Mesenteric fat pad (tissue), 1 donor: ENCODE measurements at regions not wholly inside any gene's neighbourhood (a gene's known extent, or its start where the extent isn't known, plus 50 kb on each side); places are given as distances from the start of the nearest gene placed in this dataset.
"Not testable (repeated sequence)": the region's sequence is repeated elsewhere in the genome, so short reads cannot be mapped to it uniquely, and the experiment has no call there.

Source experiments
- DNase-seq: peaks from one replicate; pipeline ENCODE4 v3.0.0-alpha.2; 2020; ENCODE audit warnings: low spot score
- donor health status: DM: yes; HTN: yes; CAD: no.

- no peak for DNase-seq
Observed at GRCh38 chr7:52382731-52383130, 652.7 kb upstream of the POM121L12 start.

DNA sequence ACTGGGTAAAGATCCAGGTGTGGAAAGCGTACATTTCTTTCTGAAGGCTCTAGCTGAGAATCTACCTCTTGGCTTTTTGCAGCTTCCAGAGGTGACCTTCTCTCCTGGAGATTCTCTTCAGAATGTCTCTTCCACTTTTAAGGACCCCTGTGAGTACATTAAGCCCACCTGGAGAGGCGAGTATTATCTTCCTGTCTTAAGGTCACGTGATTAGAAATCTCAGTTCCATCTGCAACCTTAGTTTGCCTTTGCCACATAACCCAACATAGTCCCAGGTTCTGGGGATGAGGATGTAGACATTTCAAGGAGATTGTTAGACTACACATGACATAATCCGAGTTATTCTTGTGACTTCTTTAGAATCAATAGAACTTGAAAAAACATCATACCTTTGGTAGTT is 665.5 kb upstream of the POM121L12 start:
- no peak for DNase-seq

- DNase-seq, result no peak
Observed at GRCh38 chr7:52365349-52365748, 670.1 kb upstream of the POM121L12 start.

DNA sequence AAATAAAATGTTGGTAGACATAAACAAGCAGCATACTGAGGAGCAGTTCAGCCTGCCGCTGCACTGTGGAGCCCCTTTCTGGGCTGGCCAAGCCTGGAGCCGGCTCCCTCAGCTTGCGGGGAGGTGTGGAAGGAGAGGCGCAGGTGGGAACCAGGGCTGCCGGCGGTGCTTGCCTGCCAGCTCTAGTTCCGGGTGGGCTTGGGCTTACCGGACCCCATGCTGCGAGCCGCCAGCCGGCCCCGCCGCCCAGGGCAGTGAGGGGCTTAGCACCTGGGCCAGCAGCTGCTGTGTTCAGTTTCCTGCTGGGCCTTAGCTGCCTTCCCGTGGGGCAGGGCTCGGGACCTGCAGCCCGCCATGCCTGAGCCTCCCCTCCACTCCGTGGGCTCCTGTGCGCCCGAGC is 672.9 kb upstream of the POM121L12 start:
- DNase-seq, result no peak

DNA sequence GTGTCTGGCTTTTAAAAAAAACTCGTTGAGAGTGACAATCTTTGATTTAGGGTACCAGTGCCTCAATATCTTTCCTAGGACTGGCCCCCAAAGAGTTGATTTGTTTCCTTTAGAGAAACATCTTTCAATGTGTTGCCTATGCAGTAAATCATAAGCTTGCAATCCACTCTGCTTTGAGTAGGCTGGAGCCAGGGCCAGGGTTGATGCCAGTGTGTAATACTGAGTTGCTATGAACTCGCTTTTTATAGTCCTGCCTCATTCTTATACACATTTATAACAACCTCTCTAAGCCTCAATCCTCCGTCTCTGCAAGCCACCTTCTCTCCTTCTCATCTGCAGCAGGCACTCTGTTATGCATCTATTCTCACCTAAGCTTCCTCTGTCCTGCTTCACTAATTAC is 674.9 kb upstream of the POM121L12 start:
- DNase-seq, result no peak

DNA sequence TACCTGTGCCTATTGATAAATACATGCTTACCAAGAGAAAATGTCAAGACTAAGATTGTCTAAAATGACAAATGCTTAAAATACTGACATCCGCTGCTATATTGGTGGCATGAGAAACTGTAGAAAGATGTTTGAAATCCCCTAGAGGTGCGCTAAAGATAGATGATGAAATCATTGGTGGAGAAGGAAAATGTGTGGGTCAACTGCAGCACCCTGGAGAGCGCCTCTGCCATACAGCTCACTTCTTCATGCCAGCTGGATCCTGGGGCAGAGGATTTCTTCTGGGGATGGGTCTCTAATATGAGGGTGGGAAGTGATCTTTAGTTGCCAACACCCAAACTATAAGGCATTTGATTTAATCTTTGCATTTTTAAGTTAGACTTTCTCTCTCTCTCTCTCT is 680.4 kb upstream of the POM121L12 start:
- DNase-seq, result no peak

GRCh38 chr7:52352013-52352981 is 683.1 kb upstream of the POM121L12 start:
- no peak for DNase-seq

- DNase-seq, result no peak
Observed at GRCh38 chr7:52344015-52344414, 691.4 kb upstream of the POM121L12 start.

DNA sequence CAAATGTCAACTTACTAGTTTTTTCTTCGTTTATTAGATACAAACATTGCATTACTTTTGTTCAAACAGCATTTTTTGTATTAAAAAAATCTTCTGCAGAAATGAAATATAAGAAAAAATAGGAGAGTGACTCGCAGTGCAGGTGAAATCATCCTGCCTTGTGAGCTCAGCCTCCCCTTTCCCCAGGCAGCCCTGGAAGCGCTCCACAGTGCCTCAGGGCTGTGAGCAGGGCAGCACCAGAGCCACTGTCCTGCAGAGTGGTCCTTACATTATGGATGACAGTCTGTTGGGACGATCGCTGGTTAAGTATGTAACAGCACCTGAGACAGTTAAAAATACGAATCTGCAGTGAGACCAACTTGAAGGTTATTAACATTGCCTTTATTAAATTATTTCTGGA is 695.4 kb upstream of the POM121L12 start:
- no peak for DNase-seq

GRCh38 chr7:52328328-52328727 is 707.1 kb upstream of the POM121L12 start:
- DNase-seq, result not testable (repeated sequence)

- DNase-seq, result no peak
Observed at GRCh38 chr7:52325237-52325636, 710.2 kb upstream of the POM121L12 start.

- no peak for DNase-seq
Observed at GRCh38 chr7:52323202-52323746, 712.2 kb upstream of the POM121L12 start.

GRCh38 chr7:52320610-52321009 is 714.8 kb upstream of the POM121L12 start:
- no peak for DNase-seq

GRCh38 chr7:52317921-52318320 is 717.5 kb upstream of the POM121L12 start:
- no peak for DNase-seq

DNA sequence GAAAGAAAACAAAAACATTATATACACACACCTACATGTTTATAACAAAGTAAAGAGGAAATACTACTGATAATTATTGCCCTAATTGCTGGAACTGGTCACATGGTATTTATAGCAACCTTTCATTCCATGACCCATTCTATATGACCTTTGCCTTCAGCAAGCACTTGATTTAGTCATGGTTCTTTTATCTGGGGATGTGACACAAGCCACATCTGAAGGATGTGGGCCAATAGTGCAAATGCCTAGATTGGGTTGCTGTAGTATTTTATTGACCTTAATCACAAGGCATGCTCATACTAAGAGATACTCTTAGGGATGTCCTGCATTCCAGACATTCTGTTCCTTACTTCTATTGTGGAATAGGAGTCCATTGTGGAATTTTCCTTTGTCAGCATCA is 723.5 kb upstream of the POM121L12 start:
- DNase-seq, result no peak

DNA sequence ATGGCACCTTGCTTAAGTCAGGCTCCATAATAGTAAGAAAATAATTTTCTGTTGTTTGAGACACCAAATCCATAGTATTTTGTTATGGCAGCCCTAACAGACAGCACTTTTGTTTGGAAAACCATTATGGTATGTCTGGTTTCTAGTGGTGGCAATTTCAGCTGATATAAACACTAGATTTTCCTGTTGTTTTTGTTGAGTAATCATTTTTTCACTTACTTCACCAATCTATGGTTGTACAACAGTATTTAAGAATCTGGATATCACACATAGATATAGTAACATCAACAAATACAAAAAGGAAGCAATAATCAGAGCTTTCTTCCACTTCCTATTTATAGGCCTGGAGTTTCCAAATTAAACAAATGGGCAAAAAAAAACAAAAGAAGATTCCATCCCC is 725.8 kb upstream of the POM121L12 start:
- no peak for DNase-seq

GRCh38 chr7:52302765-52303520 is 732.5 kb upstream of the POM121L12 start:
- DNase-seq, result no peak

DNA sequence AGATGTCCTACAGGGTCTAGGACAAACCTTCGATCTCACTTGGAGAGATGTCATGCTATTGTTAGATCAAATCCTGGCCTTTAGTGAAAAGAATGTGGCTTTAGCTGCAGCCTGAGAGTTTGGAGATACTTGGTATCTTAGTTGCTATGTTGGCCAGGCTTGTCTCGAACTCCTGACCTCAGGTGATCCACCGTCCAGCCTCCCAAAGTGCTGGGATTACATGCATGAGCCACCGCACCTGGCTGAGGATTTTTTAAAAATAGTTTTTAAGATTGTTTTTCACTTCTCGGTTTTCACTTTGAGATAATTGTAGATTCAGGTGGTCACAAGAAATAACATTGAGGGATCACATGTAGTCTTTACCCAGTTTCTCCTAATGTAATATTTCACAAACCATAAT is 738.3 kb upstream of the POM121L12 start:
- no peak for DNase-seq

DNA sequence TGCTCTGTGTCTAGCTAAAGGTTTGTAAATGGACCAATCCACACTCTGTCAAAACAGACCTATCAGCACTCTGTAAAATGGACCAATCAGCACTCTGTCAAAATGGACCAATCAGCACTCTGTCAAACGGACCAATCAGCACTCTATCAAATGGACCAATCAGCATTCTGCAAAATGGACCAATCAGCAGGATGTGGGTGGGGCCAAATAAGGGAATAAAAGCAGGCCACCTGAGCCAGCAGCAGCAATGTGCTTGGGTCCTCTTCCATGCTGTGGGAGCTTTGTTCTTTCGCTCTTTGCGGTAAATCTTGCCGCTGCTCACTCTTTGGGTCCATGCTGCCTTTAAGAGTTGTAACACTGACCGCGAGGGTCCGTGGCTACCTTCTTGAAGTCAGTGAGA is 740.5 kb upstream of the POM121L12 start:
- no peak for DNase-seq

- DNase-seq, result no peak
Observed at GRCh38 chr7:52289247-52289646, 746.2 kb upstream of the POM121L12 start.

- DNase-seq, result no peak
Observed at GRCh38 chr7:52287698-52288097, 747.7 kb upstream of the POM121L12 start.

DNA sequence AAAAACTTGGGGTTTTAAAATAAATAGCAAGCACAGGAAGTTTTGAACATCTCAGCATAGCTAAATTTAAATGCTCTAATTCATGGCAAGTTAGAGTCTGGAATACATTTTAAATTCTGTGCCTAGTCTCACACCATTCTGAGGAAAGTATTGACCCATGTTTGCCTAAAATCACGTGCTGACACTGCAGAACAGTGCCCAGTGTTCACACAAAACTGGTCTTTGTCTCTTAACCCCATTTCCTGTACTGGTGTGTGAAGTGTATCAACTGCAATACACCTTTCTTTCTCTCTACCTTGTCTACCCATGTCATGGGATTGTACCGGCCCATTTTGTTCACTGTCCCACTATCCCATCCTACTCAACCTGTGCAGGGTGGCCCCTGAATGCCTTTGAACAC is 749.7 kb upstream of the POM121L12 start:
- DNase-seq, result no peak
